ENCODE measurements at regions not wholly inside any gene's neighbourhood (a gene's known extent, or its start where the extent isn't known, plus 50 kb on each side); places are given as distances from the start of the nearest gene placed in this dataset.

DNA sequence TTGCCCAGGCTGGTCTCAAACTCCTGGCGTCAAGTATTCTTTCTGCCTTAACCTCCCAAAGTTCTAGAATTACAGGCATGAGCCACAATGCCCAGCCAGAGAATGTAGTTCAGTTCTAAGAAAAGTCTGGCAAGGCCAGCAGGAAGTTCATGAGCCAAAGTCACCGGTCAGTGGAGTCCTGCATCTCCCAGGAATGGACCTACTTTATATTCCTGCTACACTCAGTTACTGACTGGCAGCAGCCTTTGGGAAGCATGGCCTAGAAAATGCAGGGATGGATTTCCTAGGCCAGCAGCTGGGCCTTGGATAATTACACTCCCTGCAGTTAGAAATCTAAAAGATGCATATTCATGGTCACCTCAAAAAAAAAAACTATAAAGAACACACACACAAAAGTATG, 135.7 kb downstream of the CAAP1 start:
- Mint-ChIP-seq H3K27ac (ENCODE audit: unreplicated experiment) (no peak overlapping the region), H3K9me3 (peaks cover 2% of the 10 kb centered on the region), H3K4me1 (peaks cover 20% of the 10 kb centered on the region), H3K36me3 (ENCODE audit: low read depth) (no peaks in the 10 kb centered on the region), H3K27me3 (ENCODE audit: low read depth) (no peaks in the 10 kb centered on the region), H3K4me3 (no peak overlapping the region)
- no peak for DNase-seq (ENCODE audit: low read depth, low spot score)
- no peak for TF ChIP-seq CTCF (conservative IDR thresholded peaks at IDR 0.05)

GRCh38 chr9:26755476-26755875, 137.1 kb downstream of the CAAP1 start:
- H3K9me3 Mint-ChIP-seq: peaks cover 2% of the 10 kb centered on the region
- TF ChIP-seq CTCF (conservative IDR thresholded peaks at IDR 0.05): no peak
- H3K27ac Mint-ChIP-seq (ENCODE audit: unreplicated experiment): no peak overlapping the region
- no peak overlapping the region for H3K4me3 Mint-ChIP-seq
- no peaks in the 10 kb centered on the region for H3K36me3 Mint-ChIP-seq (ENCODE audit: low read depth)
- H3K4me1 Mint-ChIP-seq: peaks cover 22% of the 10 kb centered on the region
- DNase-seq (ENCODE audit: low read depth, low spot score): no peak
- H3K27me3 Mint-ChIP-seq (ENCODE audit: low read depth): no peaks in the 10 kb centered on the region

DNA sequence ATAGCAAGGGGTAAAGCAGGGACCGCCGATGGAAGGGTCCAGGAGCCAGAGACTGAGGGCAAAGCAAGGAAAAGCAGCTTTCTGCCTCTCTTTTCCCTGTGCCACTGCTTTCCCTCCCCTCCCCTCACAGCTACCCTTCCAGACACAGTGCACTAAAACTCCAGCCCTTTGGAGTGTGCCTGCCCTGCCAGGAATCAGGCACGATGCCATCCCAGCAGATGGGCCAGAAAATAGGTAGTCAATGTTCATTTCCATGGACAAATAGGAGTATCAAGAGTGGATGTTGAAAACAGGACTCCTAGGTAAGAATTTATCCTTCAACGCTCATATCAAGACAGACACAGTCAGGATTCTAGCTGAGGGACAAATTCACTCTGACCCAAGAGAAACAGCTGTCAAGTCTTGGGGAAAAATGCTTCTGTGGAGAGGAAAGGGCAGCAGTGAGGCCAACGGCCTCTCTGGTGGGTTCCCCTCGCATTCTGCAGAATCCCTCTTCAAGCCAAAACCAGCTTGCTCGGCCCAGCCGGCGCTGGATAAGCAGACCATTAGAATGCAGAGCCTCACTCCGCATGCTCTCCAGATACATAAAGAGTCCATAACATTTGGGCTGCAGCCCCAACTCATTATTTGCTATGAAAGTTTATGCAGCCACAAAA, 138.0 kb downstream of the CAAP1 start:
- Mint-ChIP-seq H3K9me3 (peaks cover 8% of the 10 kb centered on the region), H3K27ac (ENCODE audit: unreplicated experiment) (no peak overlapping the region), H3K27me3 (ENCODE audit: low read depth) (no peaks in the 10 kb centered on the region), H3K4me3 (no peak overlapping the region), H3K4me1 (peaks cover 29% of the 10 kb centered on the region), H3K36me3 (ENCODE audit: low read depth) (no peaks in the 10 kb centered on the region)
- DNase-seq (ENCODE audit: low read depth, low spot score): no peak
- TF ChIP-seq CTCF (conservative IDR thresholded peaks at IDR 0.05): no peak

DNA sequence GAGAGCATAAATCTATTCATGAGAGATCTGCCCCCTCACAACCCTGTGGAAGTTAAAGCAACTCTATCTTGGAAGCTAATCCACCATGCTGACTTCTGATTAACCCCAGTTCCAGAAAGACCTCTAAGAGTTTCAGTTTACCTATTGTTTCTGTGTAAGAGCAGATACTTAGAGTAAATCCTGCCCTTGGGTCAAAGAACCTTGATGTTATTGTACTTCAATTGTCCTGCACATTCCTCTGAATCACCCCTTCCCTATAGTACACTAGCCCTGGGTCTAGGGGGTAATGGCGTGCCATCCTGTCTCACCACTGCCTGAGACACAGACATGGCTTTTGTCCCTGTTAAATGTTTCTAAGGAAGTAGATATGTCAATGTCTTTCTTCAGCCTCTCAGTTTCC, 138.6 kb downstream of the CAAP1 start:
- TF ChIP-seq CTCF (conservative IDR thresholded peaks at IDR 0.05): no peak
- Mint-ChIP-seq H3K9me3 (peaks cover 8% of the 10 kb centered on the region), H3K27me3 (ENCODE audit: low read depth) (no peaks in the 10 kb centered on the region), H3K27ac (ENCODE audit: unreplicated experiment) (no peak overlapping the region), H3K36me3 (ENCODE audit: low read depth) (no peaks in the 10 kb centered on the region), H3K4me3 (no peak overlapping the region), H3K4me1 (peaks cover 29% of the 10 kb centered on the region)
- DNase-seq (ENCODE audit: low read depth, low spot score): no peak

- H3K27ac Mint-ChIP-seq (ENCODE audit: unreplicated experiment): peak overlapping the region; percentile 60
- H3K4me1 Mint-ChIP-seq: peaks cover 25% of the 10 kb centered on the region
- H3K27me3 Mint-ChIP-seq (ENCODE audit: low read depth): no peaks in the 10 kb centered on the region
- no peaks in the 10 kb centered on the region for H3K36me3 Mint-ChIP-seq (ENCODE audit: low read depth)
- no peak for TF ChIP-seq CTCF (conservative IDR thresholded peaks at IDR 0.05)
- H3K9me3 Mint-ChIP-seq: peaks cover 8% of the 10 kb centered on the region
- H3K4me3 Mint-ChIP-seq: no peak overlapping the region
- no peak for DNase-seq (ENCODE audit: low read depth, low spot score)
These were observed 142.4 kb downstream of the CAAP1 start for GRCh38 chr9:26750162-26750561.
